HG02588 (cell line): ENCODE measurements at regions not wholly inside any gene's neighbourhood (a gene's known extent, or its start where the extent isn't known, plus 50 kb on each side); places are given as distances from the start of the nearest gene placed in this dataset.

Experiments
- ATAC-seq: cut with Tn5 transposase; IDR thresholded peaks from one replicate; pipeline ENCODE4 v1.9.1; 2021; ENCODE audit warnings: mild to moderate bottlenecking, moderate library complexity; ENCODE audit not compliant: unreplicated experiment

DNA sequence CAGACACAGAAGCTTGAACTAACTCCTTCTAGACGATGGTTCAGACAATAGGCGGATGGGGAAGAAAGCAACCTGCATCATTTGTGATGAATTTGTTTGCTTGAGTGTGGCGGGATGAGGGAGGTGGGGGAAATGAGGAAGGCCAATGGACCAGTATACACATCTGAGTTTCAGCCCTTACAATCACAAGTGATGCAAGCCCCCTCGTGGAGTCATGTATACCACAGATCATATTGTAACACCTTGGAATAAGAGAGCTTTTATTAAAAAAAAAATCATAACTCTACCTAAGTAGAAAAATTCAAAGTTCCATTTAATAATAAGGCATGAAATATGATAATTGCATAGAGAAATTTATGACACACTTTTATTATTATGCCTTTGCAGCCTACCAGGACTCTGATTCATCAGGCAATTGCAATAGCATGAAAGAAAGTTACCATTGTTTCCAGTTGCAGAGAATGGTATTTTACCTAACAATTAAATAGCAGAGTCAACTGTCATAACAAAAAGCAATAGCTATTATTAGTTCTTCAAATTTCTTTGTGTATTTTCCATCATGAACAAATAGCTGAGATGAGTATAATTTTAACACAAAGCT is 230.2 kb upstream of the AKR1E2 start:
- no peak for ATAC-seq

- no peak for ATAC-seq
These were observed 235.2 kb upstream of the AKR1E2 start for GRCh38 chr10:4590807-4591206.

DNA sequence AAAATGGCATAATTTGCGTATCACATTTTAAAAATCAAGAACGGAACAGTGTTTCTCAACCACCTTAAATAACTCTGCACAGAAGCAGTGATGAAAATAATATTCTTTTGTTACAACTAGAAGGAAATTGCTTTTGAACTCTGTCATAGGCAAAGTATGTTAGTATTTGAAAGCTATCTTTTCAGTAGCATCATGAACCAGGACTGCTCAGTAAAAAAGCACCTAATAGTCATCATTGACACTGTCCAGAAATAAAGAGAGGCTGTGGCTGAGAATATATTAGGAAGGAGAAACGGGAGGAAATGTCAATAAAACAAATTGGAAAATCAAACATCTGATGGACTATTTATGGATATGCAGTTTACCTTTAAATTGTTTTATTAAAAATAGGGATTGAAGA is 237.2 kb upstream of the AKR1E2 start:
- no peak for ATAC-seq

DNA sequence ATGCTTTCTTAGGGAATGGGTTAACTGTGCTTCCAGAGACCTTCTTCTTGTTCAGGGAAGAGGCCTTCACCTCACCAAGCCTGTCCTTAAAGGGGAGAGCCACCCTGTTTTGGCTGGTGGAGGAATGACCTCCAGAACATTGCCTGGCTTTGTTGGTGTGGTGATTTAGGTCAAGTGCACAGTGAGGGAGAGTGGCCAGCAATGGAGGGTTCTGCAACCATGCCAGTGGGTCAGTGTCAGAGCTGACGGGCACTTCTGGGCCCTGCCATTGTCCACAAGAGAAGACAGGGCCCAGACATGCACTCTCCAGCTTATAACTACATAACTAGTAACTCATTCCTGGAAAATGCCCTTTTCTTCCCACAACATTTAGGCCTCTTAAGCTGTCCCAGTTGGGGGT is 238.5 kb upstream of the AKR1E2 start:
- ATAC-seq = no peak

DNA sequence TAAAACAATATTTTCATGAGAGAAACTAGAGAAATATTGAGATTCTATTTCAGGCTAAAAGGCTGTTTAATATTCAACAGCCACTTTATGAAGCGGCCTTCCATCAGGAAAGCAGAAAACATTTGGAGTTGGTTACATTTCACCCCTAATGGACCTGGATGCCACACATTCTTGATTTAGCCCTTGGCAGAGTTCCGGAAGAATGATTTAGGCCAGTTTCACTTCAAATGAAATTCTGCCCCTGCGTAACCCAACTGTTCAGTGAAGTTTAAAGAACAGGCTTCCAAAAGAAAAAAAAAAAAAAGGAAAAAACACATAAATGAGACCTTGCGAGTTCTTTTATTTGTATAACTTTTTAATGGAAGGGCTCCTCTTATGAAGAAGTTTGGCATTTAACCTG is 239.2 kb upstream of the AKR1E2 start:
- ATAC-seq = no peak

DNA sequence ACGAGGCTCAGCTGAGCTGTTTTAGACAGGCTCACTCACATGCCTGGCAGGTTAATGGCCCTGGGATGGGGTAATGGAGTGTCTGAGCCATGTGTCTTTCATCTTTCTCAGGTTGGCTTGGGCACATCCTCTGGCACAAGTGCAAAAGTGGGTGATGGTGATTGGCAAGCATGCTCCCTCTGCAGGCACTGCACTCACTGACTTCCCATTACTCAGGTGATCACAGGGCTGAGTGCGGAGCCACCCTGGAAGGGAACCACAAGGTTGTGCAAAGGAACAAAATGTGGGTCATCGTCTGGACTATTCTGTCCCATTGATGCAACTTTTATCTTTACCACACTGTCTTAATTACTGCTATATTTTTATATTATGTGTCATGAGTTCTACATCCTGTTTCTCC is 244.1 kb upstream of the AKR1E2 start:
- ATAC-seq = no peak

- no peak for ATAC-seq
These were observed 246.2 kb upstream of the AKR1E2 start for GRCh38 chr10:4579844-4580243.

DNA sequence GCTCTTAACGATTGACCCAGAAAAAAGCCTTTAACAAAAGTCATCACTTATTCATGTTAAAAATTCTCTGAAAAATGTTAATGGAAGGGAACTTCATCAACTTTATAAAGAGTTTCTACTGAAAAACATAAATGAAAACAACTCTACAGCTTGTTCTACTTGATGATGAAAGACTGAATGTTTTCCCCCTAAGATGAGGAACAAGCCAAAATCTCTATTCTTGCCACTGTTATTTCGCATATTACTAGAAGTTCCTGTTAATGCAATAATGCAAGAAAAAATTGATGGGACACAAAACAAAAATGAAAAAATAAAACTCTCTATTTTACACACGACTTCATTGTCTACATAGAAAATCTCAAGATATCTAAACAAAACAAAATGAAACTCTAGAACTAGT is 249.8 kb upstream of the AKR1E2 start:
- no peak for ATAC-seq

DNA sequence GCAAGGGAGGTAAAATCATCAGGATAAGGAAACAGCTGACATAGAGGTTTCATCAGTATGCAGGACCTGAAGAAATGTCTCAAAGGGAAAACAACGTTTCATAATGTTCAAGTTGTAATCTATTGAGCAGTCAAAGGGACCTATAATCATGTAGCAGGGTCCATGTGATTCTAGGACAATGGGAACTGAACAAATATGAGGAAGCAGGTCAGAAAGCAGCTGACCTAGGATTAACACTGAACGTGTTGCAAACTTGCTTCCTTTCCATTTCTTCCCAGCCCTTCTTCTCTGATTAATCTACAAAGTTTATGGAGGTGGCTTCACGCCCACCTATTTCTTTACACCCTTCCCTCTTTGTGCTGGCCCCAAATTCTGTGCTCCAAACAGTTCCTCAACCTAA is 256.9 kb upstream of the AKR1E2 start:
- ATAC-seq = no peak

- no peak for ATAC-seq
These were observed 257.3 kb upstream of the AKR1E2 start for GRCh38 chr10:4568731-4569130.

GRCh38 chr10:4568086-4568485 is 257.9 kb upstream of the AKR1E2 start:
- no peak for ATAC-seq

DNA sequence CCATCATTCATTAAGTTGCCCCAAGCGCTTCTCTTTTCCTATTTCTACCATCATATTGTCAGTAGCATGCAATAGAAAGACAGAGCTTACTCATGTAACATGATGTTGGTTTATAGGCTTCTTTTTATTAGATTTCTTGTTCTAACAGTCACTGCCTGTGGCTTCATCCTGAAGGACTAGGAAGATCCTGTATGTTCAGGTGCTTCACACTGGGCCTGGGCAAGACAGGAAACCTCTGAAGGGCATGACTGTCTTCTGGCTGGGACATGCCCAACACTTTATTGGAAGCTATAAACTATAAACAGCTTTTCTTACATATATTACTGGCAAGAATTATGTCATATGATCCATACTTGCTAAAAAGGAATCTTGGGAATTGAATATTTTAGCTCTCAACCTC is 258.4 kb upstream of the AKR1E2 start:
- ATAC-seq = no peak

- no peak for ATAC-seq
These were observed 260.0 kb upstream of the AKR1E2 start for GRCh38 chr10:4566011-4566410.

GRCh38 chr10:4561296-4561695 is 264.7 kb upstream of the AKR1E2 start:
- no peak for ATAC-seq

DNA sequence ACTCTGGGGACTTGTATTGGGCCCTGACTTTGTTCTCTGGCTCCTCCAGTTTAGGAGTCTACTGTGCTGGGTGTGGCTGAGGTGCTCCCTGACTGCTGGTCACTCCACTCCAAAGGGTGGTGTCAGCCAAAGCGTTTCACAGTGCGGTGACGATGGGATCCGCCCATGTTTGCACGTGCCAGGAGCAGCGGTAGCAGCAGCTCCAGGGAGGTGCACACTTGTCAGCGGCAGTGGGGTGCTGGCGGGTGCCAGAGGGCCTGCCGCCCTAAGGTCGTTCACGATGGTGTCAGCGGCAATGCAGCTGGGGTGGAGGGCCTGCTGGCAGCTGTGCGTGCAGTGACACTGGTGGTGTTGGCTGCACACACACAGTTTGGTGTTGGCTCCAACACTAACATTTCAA is 268.5 kb upstream of the AKR1E2 start:
- ATAC-seq = no peak

DNA sequence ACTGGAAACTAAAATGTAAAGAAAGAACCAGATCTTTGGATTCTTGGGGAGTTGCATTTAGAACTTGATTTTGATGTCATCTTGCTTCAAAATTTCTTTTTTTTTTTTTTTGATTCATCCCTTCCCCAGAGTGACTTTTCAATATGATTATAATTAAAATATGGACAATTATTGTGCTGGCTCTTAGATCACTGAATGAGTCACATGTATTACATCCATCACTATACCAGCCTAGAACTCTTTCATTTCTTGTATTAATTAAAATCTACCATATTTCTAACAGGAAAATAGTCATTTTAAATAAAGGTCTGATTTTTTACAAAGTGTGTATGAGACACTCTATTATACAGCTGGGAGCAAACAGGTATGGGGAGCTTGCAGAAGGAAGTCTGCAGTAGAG is 269.5 kb upstream of the AKR1E2 start:
- no peak for ATAC-seq

DNA sequence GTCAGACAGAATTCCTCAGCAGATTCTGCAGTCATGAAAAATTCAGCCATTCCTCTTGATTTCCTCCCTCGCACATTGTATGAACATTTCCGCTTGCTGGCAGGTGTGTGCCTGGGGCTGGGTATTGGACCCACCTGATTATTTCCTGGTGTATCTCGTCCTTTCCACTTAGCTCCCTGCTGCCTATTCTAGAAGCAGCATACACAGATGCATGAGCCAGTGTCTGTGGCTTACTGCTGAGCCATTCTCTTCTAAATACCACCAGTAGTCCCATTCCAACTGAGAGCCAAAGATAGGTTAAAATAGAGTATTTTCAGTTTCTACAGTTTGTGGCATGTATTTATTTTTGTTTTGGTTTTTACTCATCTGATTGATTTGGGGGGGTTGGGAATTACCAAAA is 270.1 kb upstream of the AKR1E2 start:
- no peak for ATAC-seq

DNA sequence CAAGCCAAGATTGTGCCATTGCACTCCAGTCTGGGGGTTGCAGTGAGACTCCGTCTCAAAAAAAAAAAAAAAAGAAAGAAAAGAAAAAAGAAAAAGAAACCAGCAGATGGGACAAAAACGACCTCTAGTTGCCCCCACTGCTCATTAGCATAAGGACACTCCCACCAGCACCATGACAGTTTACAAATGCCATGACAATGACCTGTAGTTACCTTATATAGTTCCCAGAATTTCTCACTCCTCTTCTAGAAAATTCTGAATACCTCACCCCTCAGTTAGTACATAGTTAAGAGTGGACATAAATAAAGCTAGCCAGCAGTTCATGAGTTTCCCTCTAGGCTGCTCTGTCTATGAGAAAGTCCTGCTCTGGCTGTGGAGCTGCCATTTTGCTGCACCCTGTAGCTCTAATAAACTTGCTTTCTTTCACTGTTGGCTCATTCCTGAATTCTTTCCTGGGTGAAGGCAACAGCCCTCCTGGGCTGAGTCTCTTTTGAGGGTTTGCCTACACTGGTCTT is 276.8 kb upstream of the AKR1E2 start:
- ATAC-seq = no peak

GRCh38 chr10:4546931-4547330 is 279.1 kb upstream of the AKR1E2 start:
- no peak for ATAC-seq

- ATAC-seq = no peak
These were observed 279.5 kb upstream of the AKR1E2 start for GRCh38 chr10:4546500-4546899.

DNA sequence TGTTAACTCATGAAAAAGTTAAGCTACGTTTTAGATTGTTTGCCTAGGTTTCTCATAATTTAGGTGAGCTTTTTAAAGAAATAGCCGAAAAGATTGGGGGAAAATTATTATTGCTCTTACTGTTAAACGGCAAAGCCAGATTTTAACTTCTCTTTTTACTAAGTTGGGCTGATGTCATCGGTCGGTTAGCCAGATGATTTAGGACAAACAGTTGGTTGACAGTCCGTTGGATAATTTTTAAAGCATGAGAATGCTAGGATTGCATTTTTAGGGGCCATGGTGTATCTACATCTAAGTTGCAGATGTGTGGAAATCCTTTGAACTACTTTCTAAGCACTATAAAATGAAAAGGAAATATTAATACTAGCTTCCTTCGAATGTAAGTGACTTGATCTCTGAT is 280.9 kb upstream of the AKR1E2 start:
- no peak for ATAC-seq

DNA sequence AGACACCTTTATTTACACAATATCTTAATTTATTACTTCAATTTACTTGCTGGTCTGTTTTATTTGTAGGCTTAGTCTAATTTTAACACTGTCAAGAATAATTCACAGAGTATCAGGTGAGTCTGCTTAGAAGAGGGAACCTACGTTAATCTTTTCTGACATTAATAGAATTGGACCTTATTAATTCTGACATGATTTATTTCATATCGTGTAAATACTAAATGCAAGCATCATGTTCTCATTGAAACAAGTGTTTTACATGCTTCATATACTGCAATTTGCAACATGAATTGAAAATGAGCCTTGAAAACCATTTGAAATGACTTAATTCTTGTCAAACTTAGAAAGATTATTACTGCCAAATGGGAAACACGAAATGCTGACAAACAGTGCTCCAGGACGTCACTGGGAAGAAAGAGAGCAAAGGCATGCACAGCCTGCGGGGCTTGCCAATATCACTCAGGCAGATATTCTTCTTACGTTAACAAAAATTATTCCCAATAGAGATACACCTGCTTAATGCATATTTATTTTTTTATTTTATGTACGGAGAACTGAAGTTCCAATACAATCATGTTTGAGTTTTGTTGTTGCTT is 282.0 kb upstream of the AKR1E2 start:
- no peak for ATAC-seq

GRCh38 chr10:4541292-4541691 is 284.7 kb upstream of the AKR1E2 start:
- ATAC-seq = no peak
